HEK293 (cell line): ENCODE measurements at regions not wholly inside any gene's neighbourhood (a gene's known extent, or its start where the extent isn't known, plus 50 kb on each side); places are given as distances from the start of the nearest gene placed in this dataset.

Experiments
- CTCF ChIA-PET: fragments of 350-600 bp; formaldehyde crosslinking; extraction: SDS; loops from one replicate; lab custom pipeline; 2021; ENCODE audit warnings: antibody characterized with exemption; lab: Yijun Ruan, JAX
- POLR2A ChIA-PET: fragments of 300-600 bp; formaldehyde crosslinking; extraction: SDS; loops from one replicate; lab custom pipeline; 2020; ENCODE audit warnings: antibody characterized with exemption, inconsistent platforms; lab: Yijun Ruan, JAX
- H3K27ac ChIP-seq: fragments of 200-500 bp; sonication (Bioruptor generic); 2 replicates; pipeline ENCODE4 v1.5.1; 2014; ENCODE audit warnings: low read depth, low read length, control low read depth, inconsistent platforms; ENCODE audit errors: extremely low read depth
- H3K36me3 ChIP-seq, 2 experiments: fragments of 200-500 bp in 1 of 2; sonication (Bioruptor generic) in 1 of 2; 1 replicate in 1 of 2; 2 replicates in 1 of 2; pipeline ENCODE4 v1.5.1; 2014 to 2017; ENCODE audit warnings: inconsistent platforms in 2 of 2, low read length in 2 of 2; ENCODE audit not compliant: control insufficient read depth in 2 of 2, insufficient read depth in 1 of 2
- H3K4me1 ChIP-seq: fragments of 200-500 bp; sonication (Bioruptor generic); 2 replicates; pipeline ENCODE4 v1.5.1; 2014; ENCODE audit warnings: mild to moderate bottlenecking, low read length, inconsistent platforms; ENCODE audit not compliant: control insufficient read depth, insufficient read depth
- H3K4me3 ChIP-seq: 2 replicates; pipeline ENCODE4 v1.5.1; 2011; ENCODE audit warnings: low read depth, mild to moderate bottlenecking, control low read depth, low read length, moderate library complexity
- H3K9me3 ChIP-seq: fragments of 200-500 bp; sonication (Bioruptor generic); 2 replicates; pipeline ENCODE4 v1.5.1; 2014; ENCODE audit warnings: low read depth, low read length, inconsistent platforms; ENCODE audit not compliant: control insufficient read depth, insufficient read depth
- GLI4 ChIP-seq: fragments of 450-650 bp; formaldehyde crosslinking; IDR thresholded peaks from 2 replicates; pipeline ENCODE4 v1.5.1; 2016; ENCODE audit warnings: missing biosample characterization, missing genetic modification characterization
- HOXD13 ChIP-seq: sonication (generic); formaldehyde crosslinking; IDR thresholded peaks from 2 replicates; pipeline ENCODE4 v1.8.0; 2022; ENCODE audit warnings: missing genetic modification reagents, borderline replicate concordance
- PRDM4 ChIP-seq: fragments of 450-650 bp; formaldehyde crosslinking; IDR thresholded peaks from 2 replicates; pipeline ENCODE4 v1.5.1; 2017; ENCODE audit warnings: missing biosample characterization, missing genetic modification characterization
- ZBTB11 ChIP-seq: fragments of 450-650 bp; formaldehyde crosslinking; conservative IDR thresholded peaks from 2 replicates; pipeline ENCODE4 v1.5.1; 2016; ENCODE audit warnings: low read depth, missing biosample characterization, missing genetic modification characterization
- ZBTB6 ChIP-seq: fragments of 450-650 bp; formaldehyde crosslinking; IDR thresholded peaks from 2 replicates; pipeline ENCODE4 v1.5.1; 2017; ENCODE audit warnings: missing biosample characterization, missing genetic modification characterization
- ZFP3 ChIP-seq: fragments of 450-650 bp; formaldehyde crosslinking; IDR thresholded peaks from 2 replicates; pipeline ENCODE4 v1.5.1; 2016; ENCODE audit warnings: low read depth, missing biosample characterization, missing genetic modification characterization
- ZNF146 ChIP-seq: fragments of 450-650 bp; formaldehyde crosslinking; IDR thresholded peaks from 2 replicates; pipeline ENCODE4 v1.5.1; 2016; ENCODE audit warnings: missing biosample characterization, missing genetic modification characterization
- ZNF155 ChIP-seq: fragments of 450-650 bp; formaldehyde crosslinking; IDR thresholded peaks from 2 replicates; pipeline ENCODE4 v1.5.1; 2016; ENCODE audit warnings: missing biosample characterization, missing genetic modification characterization
- ZNF239 ChIP-seq: fragments of 450-650 bp; formaldehyde crosslinking; IDR thresholded peaks from 2 replicates; pipeline ENCODE4 v1.5.1; 2016; ENCODE audit warnings: missing biosample characterization, missing genetic modification characterization
- ZNF449 ChIP-seq: fragments of 450-650 bp; formaldehyde crosslinking; IDR thresholded peaks from 2 replicates; pipeline ENCODE4 v1.5.1; 2017; ENCODE audit warnings: missing biosample characterization, mild to moderate bottlenecking, missing genetic modification characterization, moderate library complexity
- ZNF555 ChIP-seq: fragments of 450-650 bp; formaldehyde crosslinking; conservative IDR thresholded peaks from 2 replicates; pipeline ENCODE4 v1.5.1; 2017; ENCODE audit warnings: missing biosample characterization, mild to moderate bottlenecking, missing genetic modification characterization, inconsistent platforms
- ZNF560 ChIP-seq: fragments of 450-650 bp; formaldehyde crosslinking; IDR thresholded peaks from 2 replicates; pipeline ENCODE4 v1.5.1; 2017; ENCODE audit warnings: missing biosample characterization, missing genetic modification characterization, borderline replicate concordance
- ZNF76 ChIP-seq: fragments of 450-650 bp; formaldehyde crosslinking; IDR thresholded peaks from 2 replicates; pipeline ENCODE4; 2016; ENCODE audit warnings: low read depth, missing biosample characterization, missing genetic modification characterization, borderline replicate concordance
- TF ChIP-seq, protein P1 (sequence below): fragments of 450-650 bp; formaldehyde crosslinking; IDR thresholded peaks from 2 replicates; pipeline ENCODE4 v1.5.1; 2017; ENCODE audit warnings: missing biosample characterization, missing genetic modification characterization

DNA sequence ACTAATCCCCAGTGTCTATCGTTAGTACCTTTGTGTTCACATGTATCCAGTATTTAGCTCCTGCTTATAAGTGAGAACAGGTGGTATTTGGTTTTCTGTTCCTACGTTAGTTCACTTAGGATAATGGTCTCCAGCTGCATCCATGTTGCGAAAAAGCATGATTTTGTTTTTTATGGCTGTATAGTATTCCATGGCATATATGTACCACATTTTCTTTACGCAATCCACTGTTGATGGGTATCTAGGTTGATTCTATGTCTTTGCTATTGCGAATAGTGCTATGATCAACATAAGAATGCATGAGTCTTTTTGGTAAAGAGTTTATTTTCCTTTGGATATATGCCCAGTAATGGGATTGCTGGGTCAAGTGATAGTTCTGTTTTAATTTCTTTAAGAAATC, 59.1 kb downstream of the CH25H start:
- CTCF ChIA-PET = interaction anchor here (0.7 kb wide), 1 partner anchor 12 kb away, joined by 3 read pairs; no protein-coding TSS in a partner anchor
- H3K4me3 ChIP-seq = no peak overlapping the region
- H3K27ac ChIP-seq = no peak overlapping the region
- no peaks in the 10 kb centered on the region for H3K36me3 ChIP-seq
- TF ChIP-seq ZNF155 (tag by site-specific recombination) = no peak
- TF ChIP-seq ZNF146 (tag by site-specific recombination) = peak; percentile 69
- H3K9me3 ChIP-seq = no peaks in the 10 kb centered on the region
- POLR2A ChIA-PET = no interaction called here
- H3K4me1 ChIP-seq = no peaks in the 10 kb centered on the region

DNA sequence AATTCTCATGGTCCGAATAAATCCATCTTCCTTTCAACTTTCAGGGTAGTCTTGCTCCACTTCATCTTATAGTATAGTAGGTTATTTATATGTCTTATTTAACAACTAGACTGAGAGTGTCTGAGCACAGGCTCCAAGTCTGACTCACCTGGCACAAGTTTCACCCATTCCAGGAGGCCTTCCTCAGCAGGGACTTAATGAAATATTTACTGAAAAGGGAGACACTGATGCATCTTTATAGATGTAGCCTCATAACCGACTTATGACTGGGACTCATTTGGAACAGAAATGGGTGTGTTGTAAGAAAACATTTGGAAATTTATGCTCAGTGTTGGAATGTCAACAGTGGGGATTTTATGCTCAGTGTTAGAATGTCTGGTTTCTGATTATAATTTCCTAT, 59.9 kb downstream of the CH25H start:
- Histone ChIP-seq H3K4me3 (no peak overlapping the region), H3K9me3 (no peaks in the 10 kb centered on the region), H3K4me1 (no peaks in the 10 kb centered on the region), H3K27ac (no peak overlapping the region), H3K36me3 (no peaks in the 10 kb centered on the region)
- TF ChIP-seq ZNF449 (tag by site-specific recombination) = no peak
- POLR2A ChIA-PET = no interaction called here
- CTCF ChIA-PET = no interaction called here

DNA sequence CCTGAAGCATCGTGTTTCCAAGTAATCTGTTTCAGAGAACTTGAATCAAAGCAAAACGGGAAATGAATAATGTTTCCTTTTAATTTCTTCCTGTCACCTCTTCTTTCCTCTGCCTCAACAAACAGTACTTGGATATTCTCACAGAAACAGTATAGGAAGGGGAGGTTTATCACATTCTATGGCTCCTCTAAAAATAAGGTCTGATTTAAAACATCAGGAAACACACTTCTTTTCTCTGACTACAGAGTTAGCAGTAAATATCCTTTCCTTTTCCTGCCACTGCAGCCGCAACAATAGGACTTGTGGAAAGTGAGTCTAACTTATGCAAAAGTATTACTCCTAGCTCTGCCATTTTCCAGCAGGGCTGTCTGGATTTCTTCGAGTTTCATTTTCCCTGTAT, 62.3 kb downstream of the CH25H start:
- no peaks in the 10 kb centered on the region for H3K9me3 ChIP-seq
- no peak overlapping the region for H3K4me3 ChIP-seq
- H3K27ac ChIP-seq = no peak overlapping the region
- TF ChIP-seq PRDM4 (tag by site-specific recombination) (no peak), ZBTB11 (tag by site-specific recombination) (no peak)
- H3K36me3 ChIP-seq = no peaks in the 10 kb centered on the region
- no peaks in the 10 kb centered on the region for H3K4me1 ChIP-seq
- CTCF ChIA-PET = interaction anchor here (0.6 to 1.1 kb wide), 3 partner anchors 211 to 326 kb away, joined by 3 to 5 read pairs (median 3); no protein-coding TSS in a partner anchor
- POLR2A ChIA-PET = no interaction called here

DNA sequence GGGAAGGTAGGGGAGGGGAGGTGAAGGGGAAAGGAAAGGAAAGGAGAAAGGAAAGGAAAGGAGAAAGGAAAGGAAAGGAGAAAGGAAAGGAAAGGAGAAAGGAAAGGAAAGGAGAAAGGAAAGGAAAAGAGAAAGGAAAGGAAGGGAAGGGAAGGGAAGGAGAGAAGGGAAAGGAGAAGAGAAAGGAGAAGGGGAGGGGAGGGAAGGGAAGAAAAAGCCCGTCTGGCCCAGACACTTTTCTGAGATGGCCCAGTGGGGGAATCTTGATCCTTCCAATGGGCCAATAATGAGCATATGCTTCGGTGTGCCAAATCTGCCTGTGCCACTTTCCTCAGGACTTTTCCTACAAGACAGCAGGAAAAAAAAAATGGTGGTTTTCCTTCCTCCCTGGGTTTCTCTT, 64.5 kb downstream of the CH25H start:
- H3K4me3 ChIP-seq = no peak overlapping the region
- no peaks in the 10 kb centered on the region for H3K36me3 ChIP-seq
- no peak overlapping the region for H3K27ac ChIP-seq
- H3K9me3 ChIP-seq = no peaks in the 10 kb centered on the region
- H3K4me1 ChIP-seq = no peaks in the 10 kb centered on the region
- ChIA-PET POLR2A (no interaction called here), CTCF (interaction anchor here (0.7 kb wide), 1 partner anchor 38 kb away, joined by 3 read pairs; no protein-coding TSS in a partner anchor)
- TF ChIP-seq, protein P1, sequence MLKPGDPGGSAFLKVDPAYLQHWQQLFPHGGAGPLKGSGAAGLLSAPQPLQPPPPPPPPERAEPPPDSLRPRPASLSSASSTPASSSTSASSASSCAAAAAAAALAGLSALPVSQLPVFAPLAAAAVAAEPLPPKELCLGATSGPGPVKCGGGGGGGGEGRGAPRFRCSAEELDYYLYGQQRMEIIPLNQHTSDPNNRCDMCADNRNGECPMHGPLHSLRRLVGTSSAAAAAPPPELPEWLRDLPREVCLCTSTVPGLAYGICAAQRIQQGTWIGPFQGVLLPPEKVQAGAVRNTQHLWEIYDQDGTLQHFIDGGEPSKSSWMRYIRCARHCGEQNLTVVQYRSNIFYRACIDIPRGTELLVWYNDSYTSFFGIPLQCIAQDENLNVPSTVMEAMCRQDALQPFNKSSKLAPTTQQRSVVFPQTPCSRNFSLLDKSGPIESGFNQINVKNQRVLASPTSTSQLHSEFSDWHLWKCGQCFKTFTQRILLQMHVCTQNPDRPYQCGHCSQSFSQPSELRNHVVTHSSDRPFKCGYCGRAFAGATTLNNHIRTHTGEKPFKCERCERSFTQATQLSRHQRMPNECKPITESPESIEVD = no peak
- TF ChIP-seq ZNF555 (tag by site-specific recombination) = no peak
- TF ChIP-seq HOXD13 (CRISPR knock-in tag) = no peak
- no peak for TF ChIP-seq ZFP3 (tag by site-specific recombination)
- no peak for TF ChIP-seq ZNF76 (tag by site-specific recombination)
- no peak for TF ChIP-seq ZBTB6 (tag by site-specific recombination)
- TF ChIP-seq ZNF239 (tag by site-specific recombination) = no peak
- TF ChIP-seq GLI4 (tag by site-specific recombination) = no peak
- TF ChIP-seq ZNF560 (tag by site-specific recombination) = no peak
